CD4-positive, CD25-positive, alpha-beta regulatory T cell (primary cell): ENCODE measurements at regions not wholly inside any gene's neighbourhood (a gene's known extent, or its start where the extent isn't known, plus 50 kb on each side); places are given as distances from the start of the nearest gene placed in this dataset.

ENCODE experiments used
- ATAC-seq, 2 donors: fragments of 150-1000 bp; cut with Tn5 transposase; one replicate each; pipeline ENCODE4 v1.10.0; 2021; ENCODE audit warnings: low read depth in 2 of 2, moderate number of reproducible peaks in 2 of 2, moderate library complexity in 1 of 2
- DNase-seq, 3 donors: peaks; one replicate each; pipeline versions ENCODE4 v3.0.0 to v3.0.0-alpha.2; 2012 to 2022; ENCODE audit warnings: mixed read lengths in 1 of 3
- H3K27ac ChIP-seq: one replicate; pipeline ENCODE4 v1.7.0; 2013; ENCODE audit warnings: mild to moderate bottlenecking, low read length; ENCODE audit not compliant: insufficient read depth, poor library complexity, severe bottlenecking
- H3K27me3 ChIP-seq: one replicate; pipeline ENCODE4 v1.7.0; 2013; ENCODE audit warnings: low read length; ENCODE audit not compliant: control insufficient read depth, insufficient read depth
- H3K36me3 ChIP-seq: one replicate; pipeline ENCODE4 v1.7.0; 2013; ENCODE audit warnings: mild to moderate bottlenecking, low read length, moderate library complexity; ENCODE audit not compliant: control insufficient read depth, insufficient read depth
- H3K4me1 ChIP-seq: 2 replicates; pipeline ENCODE4 v1.7.0; 2013; ENCODE audit warnings: mild to moderate bottlenecking, low read length; ENCODE audit not compliant: insufficient read depth, control insufficient read depth, poor library complexity, severe bottlenecking
- H3K4me3 ChIP-seq: one replicate; pipeline ENCODE4 v1.7.0; 2013; ENCODE audit warnings: low read depth, mild to moderate bottlenecking, low read length, moderate library complexity
- H3K9me3 ChIP-seq, 2 experiments: 1 replicate in 1 of 2; 2 replicates in 1 of 2; pipeline ENCODE4 v1.7.0; 2013; ENCODE audit warnings: low read length in 2 of 2, mild to moderate bottlenecking in 1 of 2, moderate library complexity in 1 of 2; ENCODE audit not compliant: control insufficient read depth in 2 of 2
- H3K27ac Mint-ChIP-seq, 3 donors: one replicate each; pipeline ENCODE4 v1.8.0; 2020 to 2022; ENCODE audit warnings: mild to moderate bottlenecking in 3 of 3, mixed read lengths in 3 of 3, moderate library complexity in 2 of 3
- H3K27me3 Mint-ChIP-seq: one replicate; pipeline ENCODE4 v1.8.0; 2022; ENCODE audit warnings: mild to moderate bottlenecking, mixed read lengths
- H3K36me3 Mint-ChIP-seq: one replicate; pipeline ENCODE4 v1.8.0; 2020; ENCODE audit warnings: mixed read lengths
- H3K4me1 Mint-ChIP-seq, 4 donors: one replicate each; pipeline ENCODE4 v1.8.0; 2020 to 2022; ENCODE audit warnings: mixed read lengths in 4 of 4, mild to moderate bottlenecking in 1 of 4
- H3K4me3 Mint-ChIP-seq, 4 donors: one replicate each; pipeline ENCODE4 v1.8.0; 2020 to 2022; ENCODE audit warnings: mild to moderate bottlenecking in 4 of 4, mixed read lengths in 4 of 4, moderate library complexity in 3 of 4
- H3K9me3 Mint-ChIP-seq, 7 donors: one replicate each; pipeline ENCODE4 v1.8.0; 2020 to 2022; ENCODE audit warnings: mixed read lengths in 7 of 7, mild to moderate bottlenecking in 3 of 7, moderate library complexity in 2 of 7

DNA sequence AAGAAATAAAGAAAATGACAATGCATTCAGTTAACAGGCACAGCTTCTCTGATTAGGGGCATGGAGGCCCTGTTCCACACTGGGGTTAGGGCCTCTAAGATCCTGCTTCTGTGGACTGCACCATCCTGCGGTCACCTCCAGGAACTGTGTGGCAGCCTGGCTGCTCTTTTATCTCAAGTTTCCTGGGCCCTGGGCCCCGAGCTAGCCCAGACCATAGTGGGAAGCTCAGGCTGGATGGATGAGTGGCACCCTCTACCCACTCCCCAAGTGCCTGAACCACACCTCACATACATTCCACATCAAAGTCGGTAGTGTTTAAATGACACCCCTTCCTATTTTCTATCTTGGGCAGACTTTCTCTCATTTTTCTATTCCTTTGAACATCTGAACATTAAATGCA is 461.5 kb upstream of the MKI67 start:
- Histone ChIP-seq H3K9me3 (no peaks in the 10 kb centered on the region), H3K4me3 (no peak overlapping the region), H3K4me1 (no peaks in the 10 kb centered on the region), H3K27me3 (no peaks in the 10 kb centered on the region), H3K27ac (no peak overlapping the region), H3K36me3 (no peaks in the 10 kb centered on the region)
- DNase-seq (no peak), ATAC-seq (no peak)
- H3K4me1 Mint-ChIP-seq: no peaks in the 10 kb centered on the region
- H3K27me3 Mint-ChIP-seq: peaks cover 8% of the 10 kb centered on the region
- no peak overlapping the region for H3K27ac Mint-ChIP-seq
- H3K36me3 Mint-ChIP-seq: no peaks in the 10 kb centered on the region
- no peak overlapping the region for H3K4me3 Mint-ChIP-seq
- H3K9me3 Mint-ChIP-seq: peaks cover 0 to 2% (median 0%) of the 10 kb centered on the region in 7 donors

- Mint-ChIP-seq H3K4me1 (no peaks in the 10 kb centered on the region), H3K27ac (no peak overlapping the region), H3K4me3 (no peak overlapping the region), H3K36me3 (no peaks in the 10 kb centered on the region), H3K27me3 (peaks cover 8% of the 10 kb centered on the region), H3K9me3 (peaks cover 0 to 2% (median 0%) of the 10 kb centered on the region in 7 donors)
- no peak overlapping the region for H3K4me3 ChIP-seq
- H3K4me1 ChIP-seq: no peaks in the 10 kb centered on the region
- H3K27me3 ChIP-seq: no peaks in the 10 kb centered on the region
- no peak overlapping the region for H3K27ac ChIP-seq
- DNase-seq (no peak), ATAC-seq (no peak)
- no peaks in the 10 kb centered on the region for H3K9me3 ChIP-seq
- no peaks in the 10 kb centered on the region for H3K36me3 ChIP-seq
Measured at GRCh38 chr10:128588402-128588801, 462.2 kb upstream of the MKI67 start.

GRCh38 chr10:128594688-128595087 is 468.5 kb upstream of the MKI67 start:
- Histone ChIP-seq H3K27ac (no peak overlapping the region), H3K4me1 (no peaks in the 10 kb centered on the region), H3K36me3 (no peaks in the 10 kb centered on the region), H3K27me3 (peaks cover 2% of the 10 kb centered on the region), H3K4me3 (no peak overlapping the region), H3K9me3 (no peaks in the 10 kb centered on the region)
- Mint-ChIP-seq H3K27me3 (no peaks in the 10 kb centered on the region), H3K36me3 (no peaks in the 10 kb centered on the region), H3K4me3 (no peak overlapping the region), H3K4me1 (no peaks in the 10 kb centered on the region), H3K9me3 (peaks cover 0 to 5% (median 1%) of the 10 kb centered on the region in 7 donors), H3K27ac (no peak overlapping the region)
- DNase-seq: no peak
- ATAC-seq: no peak

GRCh38 chr10:128596906-128597305 is 470.7 kb upstream of the MKI67 start:
- no peaks in the 10 kb centered on the region for H3K36me3 ChIP-seq
- Mint-ChIP-seq H3K9me3 (peaks cover 0 to 5% (median 1%) of the 10 kb centered on the region in 7 donors), H3K4me1 (no peaks in the 10 kb centered on the region), H3K27me3 (no peaks in the 10 kb centered on the region), H3K27ac (no peak overlapping the region), H3K4me3 (no peak overlapping the region), H3K36me3 (no peaks in the 10 kb centered on the region)
- no peaks in the 10 kb centered on the region for H3K4me1 ChIP-seq
- DNase-seq (no peak), ATAC-seq (no peak)
- no peaks in the 10 kb centered on the region for H3K9me3 ChIP-seq
- H3K27ac ChIP-seq: no peak overlapping the region
- peaks cover 2% of the 10 kb centered on the region for H3K27me3 ChIP-seq
- H3K4me3 ChIP-seq: no peak overlapping the region

DNA sequence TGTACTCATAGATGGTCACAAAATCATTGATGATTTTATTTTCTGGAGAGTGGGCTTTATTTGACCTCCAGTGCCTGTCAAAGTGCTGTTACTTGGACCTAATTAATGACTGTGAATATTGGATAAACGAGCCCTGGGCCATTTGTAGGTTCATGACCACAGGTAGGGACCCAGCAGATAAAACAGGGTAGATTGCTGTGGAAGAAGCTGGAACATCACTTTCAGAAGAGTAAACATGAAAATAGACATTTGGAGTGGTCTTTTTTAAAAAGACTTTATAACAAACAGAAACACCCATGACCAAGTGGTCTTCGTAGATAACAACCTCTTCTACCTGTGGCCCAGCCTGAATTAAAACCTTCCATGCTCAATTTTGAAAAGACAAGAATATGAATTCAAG is 472.8 kb upstream of the MKI67 start:
- Histone ChIP-seq H3K27me3 (peaks cover 2% of the 10 kb centered on the region), H3K9me3 (no peaks in the 10 kb centered on the region), H3K4me3 (no peak overlapping the region), H3K27ac (no peak overlapping the region), H3K4me1 (no peaks in the 10 kb centered on the region), H3K36me3 (no peaks in the 10 kb centered on the region)
- H3K27ac Mint-ChIP-seq: no peak overlapping the region
- H3K36me3 Mint-ChIP-seq: no peaks in the 10 kb centered on the region
- H3K27me3 Mint-ChIP-seq: no peaks in the 10 kb centered on the region
- H3K4me3 Mint-ChIP-seq: no peak overlapping the region
- H3K9me3 Mint-ChIP-seq: peaks cover 0 to 5% (median 0%) of the 10 kb centered on the region in 7 donors
- ATAC-seq (no peak), DNase-seq (no peak)
- peaks cover 0 to 4% (median 0%) of the 10 kb centered on the region in 4 donors for H3K4me1 Mint-ChIP-seq

DNA sequence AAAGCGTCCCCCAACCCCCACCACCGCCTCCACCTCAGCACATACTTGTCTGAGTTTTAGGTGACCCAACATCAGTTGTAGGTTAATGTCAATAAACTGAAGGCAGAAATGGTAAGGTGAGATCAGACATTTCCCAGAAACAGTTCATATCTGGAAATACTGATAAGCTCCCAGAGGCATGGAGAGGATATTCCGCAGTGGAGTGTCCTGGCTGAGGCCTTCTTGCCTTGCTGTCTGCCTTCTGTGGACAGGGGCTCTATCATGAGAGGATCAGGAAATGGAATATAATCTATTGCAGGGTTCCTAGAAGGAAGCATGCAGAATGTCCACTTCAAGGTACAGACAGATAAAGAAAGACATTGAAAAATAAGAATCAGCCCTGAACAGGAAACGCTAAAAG is 473.3 kb upstream of the MKI67 start:
- no peaks in the 10 kb centered on the region for H3K36me3 Mint-ChIP-seq
- Histone ChIP-seq H3K4me1 (no peaks in the 10 kb centered on the region), H3K27ac (no peak overlapping the region), H3K4me3 (no peak overlapping the region), H3K27me3 (peaks cover 2% of the 10 kb centered on the region), H3K9me3 (no peaks in the 10 kb centered on the region), H3K36me3 (no peaks in the 10 kb centered on the region)
- no peak overlapping the region for H3K4me3 Mint-ChIP-seq
- no peak for DNase-seq
- H3K9me3 Mint-ChIP-seq: peaks cover 0 to 2% (median 0%) of the 10 kb centered on the region in 7 donors
- H3K27ac Mint-ChIP-seq: no peak overlapping the region
- H3K27me3 Mint-ChIP-seq: no peaks in the 10 kb centered on the region
- H3K4me1 Mint-ChIP-seq: peaks cover 0 to 4% (median 0%) of the 10 kb centered on the region in 4 donors
- ATAC-seq: no peak

DNA sequence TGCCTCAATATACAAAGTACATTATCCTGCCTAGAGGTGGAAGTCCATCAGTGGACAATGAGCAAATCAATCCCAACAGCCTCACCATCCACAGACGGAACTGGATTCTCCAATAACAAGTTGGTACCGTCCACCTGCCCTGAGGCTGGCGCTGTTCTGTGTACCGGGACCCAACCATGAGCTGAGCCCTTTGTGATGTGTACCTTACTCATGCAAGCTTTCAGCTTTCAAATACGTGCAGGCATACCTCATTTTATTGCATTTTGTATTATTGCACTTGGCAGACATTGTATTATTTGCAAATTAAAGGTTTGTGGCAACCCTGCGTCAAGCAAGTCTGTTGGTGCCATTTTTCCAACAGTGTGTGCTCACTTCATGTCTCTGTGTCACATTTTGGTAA is 476.0 kb upstream of the MKI67 start:
- Mint-ChIP-seq H3K27ac (no peak overlapping the region), H3K4me3 (no peak overlapping the region), H3K9me3 (no peaks in the 10 kb centered on the region), H3K4me1 (peaks cover 0 to 4% (median 0%) of the 10 kb centered on the region in 4 donors), H3K36me3 (no peaks in the 10 kb centered on the region), H3K27me3 (no peaks in the 10 kb centered on the region)
- Histone ChIP-seq H3K36me3 (no peaks in the 10 kb centered on the region), H3K27ac (no peak overlapping the region), H3K4me3 (no peak overlapping the region), H3K27me3 (peaks cover 2% of the 10 kb centered on the region), H3K9me3 (no peaks in the 10 kb centered on the region), H3K4me1 (no peaks in the 10 kb centered on the region)
- ATAC-seq (no peak), DNase-seq (no peak)

DNA sequence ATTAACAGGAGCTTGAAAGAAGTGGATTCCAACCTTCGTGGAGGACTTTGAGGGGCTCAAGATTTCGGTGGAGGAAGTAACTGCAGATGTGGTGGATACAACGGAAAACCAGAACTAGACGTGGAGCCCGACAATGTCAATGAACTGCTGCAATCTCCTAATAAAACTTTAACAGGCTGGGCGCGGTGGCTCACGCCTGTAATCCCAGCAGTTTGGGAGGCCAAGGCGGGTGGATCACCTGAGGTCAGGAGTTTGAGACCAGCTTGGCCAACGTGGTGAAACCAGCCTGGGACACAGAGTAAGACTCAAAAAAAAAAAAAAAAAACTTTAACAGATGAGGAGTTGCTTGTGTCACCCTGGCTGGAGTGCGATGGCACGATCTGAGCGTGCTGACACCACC is 477.8 kb upstream of the MKI67 start:
- H3K27ac Mint-ChIP-seq: no peak overlapping the region
- Histone ChIP-seq H3K9me3 (no peaks in the 10 kb centered on the region), H3K27me3 (no peaks in the 10 kb centered on the region), H3K4me3 (no peak overlapping the region), H3K36me3 (no peaks in the 10 kb centered on the region), H3K27ac (no peak overlapping the region), H3K4me1 (no peaks in the 10 kb centered on the region)
- DNase-seq (no peak), ATAC-seq (no peak)
- H3K4me3 Mint-ChIP-seq: no peak overlapping the region
- H3K36me3 Mint-ChIP-seq: no peaks in the 10 kb centered on the region
- H3K4me1 Mint-ChIP-seq: peaks cover 0 to 4% (median 0%) of the 10 kb centered on the region in 4 donors
- peaks cover 5% of the 10 kb centered on the region for H3K27me3 Mint-ChIP-seq
- H3K9me3 Mint-ChIP-seq: no peaks in the 10 kb centered on the region
